ENCODE measurements at regions not wholly inside any gene's neighbourhood (a gene's known extent, or its start where the extent isn't known, plus 50 kb on each side); places are given as distances from the start of the nearest gene placed in this dataset.
"Not testable (repeated sequence)": the region's sequence is repeated elsewhere in the genome, so short reads cannot be mapped to it uniquely, and the experiment has no call there.

- not testable (repeated sequence) for TF ChIP-seq EZH2phosphoT487 (IDR thresholded peaks at IDR 0.05; ENCODE audit: borderline replicate concordance, low read length); CTCF (IDR thresholded peaks at IDR 0.05; ENCODE audit: low read depth, low read length, poor library complexity, severe bottlenecking)
These were observed 117.1 kb upstream of the SLC4A7 start for GRCh38 chr3:27601311-27601710.
